Lower leg skin (tissue), 4 donors: ENCODE measurements at regions not wholly inside any gene's neighbourhood (a gene's known extent, or its start where the extent isn't known, plus 50 kb on each side); places are given as distances from the start of the nearest gene placed in this dataset.
"Not testable (repeated sequence)": the region's sequence is repeated elsewhere in the genome, so short reads cannot be mapped to it uniquely, and the experiment has no call there.

Experiments used
- DNase-seq, 2 donors: peaks; one replicate each; pipeline ENCODE4 v3.0.0-alpha.2; 2019; ENCODE audit warnings: low spot score in 2 of 2
- H3K4me3 ChIP-seq: fragments of 200-600 bp; sonication (generic); 2 replicates; pipeline ENCODE4 v1.5.1; 2017; ENCODE audit warnings: mild to moderate bottlenecking, low read depth; ENCODE audit not compliant: poor library complexity, severe bottlenecking
- CTCF ChIP-seq, 3 donors: fragments of 450-650 bp; IDR thresholded peaks; one replicate each; pipeline ENCODE4 v1.5.1; 2016; ENCODE audit warnings: antibody characterized with exemption in 3 of 3, mild to moderate bottlenecking in 3 of 3, moderate library complexity in 2 of 3
- POLR2A ChIP-seq, 2 donors: fragments of 450-650 bp; IDR thresholded peaks; one replicate each; pipeline ENCODE4 v1.6.1; 2016 to 2017; ENCODE audit warnings: antibody characterized with exemption in 2 of 2, mild to moderate bottlenecking in 1 of 2, moderate library complexity in 1 of 2
- WGBS, 2 donors: methylation state at CpG; one replicate each; pipeline ENCODE4 v1.1.5; 2018; 5-methylcytosine and 5-hydroxymethylcytosine counted together
- intact Hi-C: fragments of 100-400 bp; cut with DNase I; formaldehyde crosslinking; loops from one replicate; pipeline ENCODE4 v1.15.0; 2023; ENCODE audit warnings: low total_unique reads

GRCh38 chr3:8069471-8069870 is 432.2 kb upstream of the LMCD1 start:
- WGBS, 2 donors = 65 to 68% methylated on average over 1 of the region's 1 CpG
- H3K4me3 ChIP-seq = no peak overlapping the region
- intact Hi-C loops = no loop called here
- TF ChIP-seq CTCF (IDR thresholded peaks at IDR 0.05) = no peak
- TF ChIP-seq POLR2A (IDR thresholded peaks at IDR 0.05) = no peak
- DNase-seq = no peak

- DNase-seq = no peak
- intact Hi-C loops = no loop called here
- H3K4me3 ChIP-seq = no peak overlapping the region
- TF ChIP-seq CTCF (IDR thresholded peaks at IDR 0.05) = no peak
Observed at GRCh38 chr3:8070011-8070410, 431.6 kb upstream of the LMCD1 start.

- DNase-seq, H3K4me3 ChIP-seq, intact Hi-C loops: not testable (repeated sequence)
- 93 to 100% methylated on average over 3 of the region's 3 CpGs for WGBS, 2 donors
Observed at GRCh38 chr3:8074740-8075139, 426.9 kb upstream of the LMCD1 start.

- no peak for DNase-seq
- H3K4me3 ChIP-seq = no peak overlapping the region
- WGBS, 2 donors = 61 to 67% methylated on average over 1 of the region's 1 CpG
- intact Hi-C loops = no loop called here
- TF ChIP-seq POLR2A (IDR thresholded peaks at IDR 0.05) = no peak
- no peak for TF ChIP-seq CTCF (IDR thresholded peaks at IDR 0.05)
Observed at GRCh38 chr3:8077126-8077525, 424.5 kb upstream of the LMCD1 start.

- intact Hi-C loops = no loop called here
- no peak overlapping the region for H3K4me3 ChIP-seq
- TF ChIP-seq POLR2A (IDR thresholded peaks at IDR 0.05) (no peak), CTCF (IDR thresholded peaks at IDR 0.05) (no peak)
- no peak for DNase-seq
Observed at GRCh38 chr3:8080464-8080863, 421.2 kb upstream of the LMCD1 start.

- TF ChIP-seq CTCF (IDR thresholded peaks at IDR 0.05) (no peak), POLR2A (IDR thresholded peaks at IDR 0.05) (no peak)
Observed at GRCh38 chr3:8085498-8085897, 416.1 kb upstream of the LMCD1 start.

More at GRCh38 chr3:8085498-8085897, 416.1 kb upstream of the LMCD1 start:
- no peak overlapping the region for H3K4me3 ChIP-seq
- intact Hi-C loops = no loop called here
- no peak for DNase-seq
- WGBS, 2 donors = 77 to 85% methylated on average over 2 of the region's 2 CpGs
